K562 (cell line): ENCODE measurements at regions not wholly inside any gene's neighbourhood (a gene's known extent, or its start where the extent isn't known, plus 50 kb on each side); places are given as distances from the start of the nearest gene placed in this dataset.
"Not testable (repeated sequence)": the region's sequence is repeated elsewhere in the genome, so short reads cannot be mapped to it uniquely, and the experiment has no call there.

ENCODE experiments used
- CTCF ChIP-seq, 3 experiments: IDR thresholded peaks in 2 of 3; conservative IDR thresholded peaks in 1 of 3; 2 replicates each; pipeline ENCODE4 v1.5.1; 2011 to 2012; ENCODE audit warnings: low read length in 3 of 3, mild to moderate bottlenecking in 3 of 3, control low read depth in 2 of 3, improper control_type of control experiment in 1 of 3, inconsistent platforms in 1 of 3, low read depth in 1 of 3, mixed read lengths in 1 of 3, moderate library complexity in 1 of 3; ENCODE audit not compliant: insufficient read depth in 2 of 3
- MAFF ChIP-seq: IDR thresholded peaks from 2 replicates; pipeline ENCODE4 v1.6.1; 2012; ENCODE audit warnings: low read length, improper control_type of control experiment
- MXI1 ChIP-seq: IDR thresholded peaks from 2 replicates; pipeline ENCODE4 v1.6.1; 2011; ENCODE audit warnings: low read depth, mild to moderate bottlenecking, improper control_type of control experiment, low read length
- PHF21A ChIP-seq: fragments of 450-650 bp; IDR thresholded peaks from 2 replicates; pipeline ENCODE4 v1.6.1; 2017; ENCODE audit warnings: low read depth, borderline replicate concordance
- POLR2AphosphoS5 ChIP-seq: IDR thresholded peaks from 2 replicates; pipeline ENCODE4 v1.6.1; 2011; ENCODE audit warnings: mild to moderate bottlenecking, low read depth, low read length, moderate library complexity; ENCODE audit not compliant: control insufficient read depth, insufficient read depth
- RBM14 ChIP-seq: fragments of 200-400 bp; formaldehyde crosslinking; IDR thresholded peaks from 2 replicates; pipeline ENCODE4 v1.6.1; 2018; ENCODE audit warnings: low read depth, mild to moderate bottlenecking, low read length, moderate library complexity, borderline replicate concordance; ENCODE audit not compliant: insufficient read depth
- YY1 ChIP-seq, 3 experiments: IDR thresholded peaks; 2 replicates each; pipeline ENCODE4 v1.6.1; 2011; ENCODE audit warnings: low read length in 2 of 3, mild to moderate bottlenecking in 2 of 3, moderate library complexity in 2 of 3, borderline replicate concordance in 1 of 3, control low read depth in 1 of 3, low read depth in 1 of 3; ENCODE audit not compliant: insufficient read depth in 3 of 3, insufficient replicate concordance in 2 of 3, control insufficient read depth in 1 of 3, insufficient read length in 1 of 3; ENCODE audit errors: extremely low read depth in 1 of 3
- ZNF140 ChIP-seq: fragments of 250-450 bp; sonication (Bioruptor Pico); IDR thresholded peaks from 2 replicates; pipeline ENCODE4 v1.8.0; 2021; ENCODE audit warnings: moderate library complexity, mild to moderate bottlenecking, inconsistent platforms
- ZNF184 ChIP-seq: sonication (generic); formaldehyde crosslinking; IDR thresholded peaks from 2 replicates; pipeline ENCODE4 v1.5.0; 2020; ENCODE audit warnings: missing genetic modification reagents
- ZNF589 ChIP-seq: fragments of 200-800 bp; sonication (Bioruptor generic); IDR thresholded peaks from 2 replicates; pipeline ENCODE4 v1.6.1; 2016; ENCODE audit warnings: low read depth, missing genetic modification characterization, missing compliant biosample characterization

GRCh38 chr22:48716154-48716553, 1111.5 kb downstream of the BRD1 start:
- TF ChIP-seq ZNF140 (CRISPR knock-in tag); POLR2AphosphoS5; YY1 (IDR thresholded peaks at IDR 0.05; ENCODE audit: borderline replicate concordance in 1 of 3, control insufficient read depth in 1 of 3, extremely low read depth in 1 of 3, insufficient read depth in 3 of 3, insufficient read length in 1 of 3, insufficient replicate concordance in 2 of 3, low read depth in 1 of 3, low read length in 2 of 3); ZNF184; RBM14; PHF21A; CTCF (IDR thresholded peaks at IDR 0.05 in 2 of 3, conservative IDR thresholded peaks at IDR 0.05 in 1 of 3; ENCODE audit: insufficient read depth in 2 of 3, low read depth in 1 of 3, low read length in 3 of 3); MAFF; MXI1; ZNF589 (CRISPR knock-in tag): not testable (repeated sequence)
